HG02938 (cell line): ENCODE measurements at regions not wholly inside any gene's neighbourhood (a gene's known extent, or its start where the extent isn't known, plus 50 kb on each side); places are given as distances from the start of the nearest gene placed in this dataset.

Experiments
- ATAC-seq: cut with Tn5 transposase; IDR thresholded peaks from one replicate; pipeline ENCODE4 v1.9.1; 2021; ENCODE audit warnings: mild to moderate bottlenecking, moderate library complexity; ENCODE audit not compliant: unreplicated experiment

GRCh38 chr14:98545181-98545580, 726.8 kb downstream of the BCL11B start:
- ATAC-seq: no peak

DNA sequence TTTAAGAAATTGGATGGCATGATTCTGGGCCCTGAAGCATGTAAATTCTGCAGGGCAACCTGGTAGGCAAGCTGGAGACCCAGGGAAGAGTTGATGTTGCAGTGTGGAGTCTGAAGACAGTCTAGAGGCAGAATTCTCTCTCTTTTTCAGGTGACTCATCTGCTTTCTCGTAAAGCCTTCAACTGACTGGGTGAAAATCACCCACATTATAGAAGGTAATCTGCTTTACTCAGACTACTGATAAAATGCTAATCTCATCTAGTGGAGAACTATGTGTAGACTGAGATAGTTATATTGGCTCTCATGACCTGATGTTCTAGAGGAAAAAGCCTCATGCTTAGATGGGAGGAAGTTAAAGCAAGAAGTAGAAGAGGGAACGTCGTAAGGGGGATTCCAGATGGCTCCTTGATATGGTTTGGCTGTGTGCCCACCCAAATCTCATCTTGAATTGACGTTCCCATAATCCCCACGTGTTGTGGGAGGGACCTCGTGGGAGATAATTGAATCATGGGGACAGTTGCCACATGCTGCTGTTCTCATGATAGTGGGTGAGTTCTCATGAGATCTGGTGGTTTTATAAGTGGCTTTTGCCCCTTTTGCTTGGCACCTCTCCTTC, 723.8 kb downstream of the BCL11B start:
- ATAC-seq: no peak

DNA sequence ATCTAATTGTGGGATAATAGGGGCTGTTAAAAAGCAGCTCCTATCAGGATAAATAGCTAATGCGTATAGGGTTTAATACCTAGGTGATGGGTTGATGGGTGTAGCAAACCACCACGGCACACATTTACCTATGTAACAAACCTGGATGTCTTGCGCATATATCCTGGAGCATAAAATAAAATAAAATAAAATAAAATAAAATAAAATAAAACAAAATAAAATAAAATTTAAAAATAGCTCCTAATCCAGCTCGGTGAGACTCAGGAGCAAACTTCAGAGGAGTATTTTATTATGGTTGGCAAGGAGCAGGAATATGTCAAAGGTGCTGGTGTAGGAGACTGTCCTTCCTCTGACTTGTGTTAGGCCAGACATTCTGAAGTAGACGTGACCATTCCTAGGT, 721.0 kb downstream of the BCL11B start:
- ATAC-seq: no peak

GRCh38 chr14:98555440-98555839, 716.6 kb downstream of the BCL11B start:
- ATAC-seq: no peak

GRCh38 chr14:98564006-98564405, 708.0 kb downstream of the BCL11B start:
- ATAC-seq: no peak

DNA sequence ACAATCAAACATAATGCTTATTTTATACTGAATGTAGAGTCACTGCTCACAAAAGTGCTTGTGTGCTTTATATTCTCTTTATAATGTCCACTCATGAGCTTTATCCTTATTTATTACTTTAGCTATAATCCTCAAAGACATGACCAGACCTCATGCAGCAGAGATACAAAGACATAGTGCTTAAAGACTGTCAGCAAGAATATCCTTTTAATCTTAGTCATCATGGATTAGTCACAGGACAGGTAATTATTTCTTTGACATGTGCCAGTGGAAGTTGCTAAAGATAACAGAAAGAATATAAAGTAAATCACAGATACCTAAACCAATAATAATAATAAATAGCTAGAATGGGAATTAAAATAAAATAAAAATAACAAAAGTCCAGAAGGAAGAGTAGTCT, 707.5 kb downstream of the BCL11B start:
- ATAC-seq: no peak

DNA sequence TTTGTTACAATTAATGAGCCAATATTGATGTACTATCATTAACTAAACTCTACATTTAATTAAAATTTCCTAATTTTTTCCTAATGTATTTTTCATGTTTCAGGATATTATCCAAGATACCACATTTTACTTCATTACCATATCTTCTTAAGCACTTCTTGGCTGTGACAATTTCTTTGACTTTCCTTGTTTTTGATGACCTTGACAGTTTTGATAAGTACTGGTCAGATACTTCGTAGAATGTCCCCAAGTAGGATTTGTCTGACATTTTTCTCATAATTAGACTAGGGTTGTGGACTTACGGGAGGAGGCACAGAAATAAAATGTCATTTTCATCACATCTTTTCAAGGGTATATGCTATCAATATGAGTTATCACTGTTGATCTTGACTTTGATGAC, 700.9 kb downstream of the BCL11B start:
- no peak for ATAC-seq

- ATAC-seq: no peak
Observed at GRCh38 chr14:98573082-98573481, 698.9 kb downstream of the BCL11B start.

DNA sequence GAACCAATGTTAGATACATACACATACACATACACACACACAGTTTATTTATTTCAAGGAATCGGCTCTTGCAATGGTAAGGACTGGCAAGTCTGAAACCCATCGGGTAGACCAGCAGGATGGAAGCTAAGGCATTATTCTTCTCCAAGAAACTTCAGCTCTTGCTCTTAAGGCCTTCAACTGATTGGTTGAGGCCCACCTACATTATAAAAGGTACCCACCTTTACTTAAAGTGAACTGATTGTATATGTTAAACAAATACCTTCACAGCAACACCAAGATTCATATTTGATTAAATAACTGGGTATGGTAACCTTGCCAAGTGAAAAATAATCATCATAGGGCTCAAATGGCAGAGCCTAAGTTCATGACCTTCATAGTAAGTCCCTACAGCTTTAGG, 695.5 kb downstream of the BCL11B start:
- no peak for ATAC-seq

- no peak for ATAC-seq
Observed at GRCh38 chr14:98578204-98578603, 693.8 kb downstream of the BCL11B start.

GRCh38 chr14:98579140-98579539, 692.9 kb downstream of the BCL11B start:
- no peak for ATAC-seq

DNA sequence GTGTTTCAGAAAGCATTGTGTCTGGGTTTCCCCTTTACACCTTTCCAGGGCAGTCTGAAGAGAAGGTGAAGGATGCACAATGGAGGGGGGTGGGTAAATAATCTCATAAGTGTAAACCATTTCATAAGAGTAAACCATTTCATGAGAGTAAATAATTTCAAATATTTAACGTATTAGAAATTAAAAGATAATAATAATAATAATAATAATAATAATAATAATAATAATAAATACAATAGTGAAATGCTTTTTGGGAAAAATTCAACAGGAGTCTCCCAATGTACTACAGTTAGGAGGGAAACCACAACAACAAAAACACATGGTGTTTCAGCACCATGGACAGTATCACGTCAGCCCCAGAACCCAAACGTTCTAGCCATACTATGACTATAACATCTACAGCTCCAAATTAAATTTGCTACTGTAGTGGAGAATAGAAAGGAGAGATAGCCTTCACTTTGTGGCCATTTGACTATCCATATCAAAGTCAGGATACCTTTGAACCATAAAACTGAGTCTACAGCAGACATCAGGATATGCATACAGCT, 691.8 kb downstream of the BCL11B start:
- ATAC-seq: no peak

GRCh38 chr14:98582276-98582675, 689.7 kb downstream of the BCL11B start:
- ATAC-seq: no peak

DNA sequence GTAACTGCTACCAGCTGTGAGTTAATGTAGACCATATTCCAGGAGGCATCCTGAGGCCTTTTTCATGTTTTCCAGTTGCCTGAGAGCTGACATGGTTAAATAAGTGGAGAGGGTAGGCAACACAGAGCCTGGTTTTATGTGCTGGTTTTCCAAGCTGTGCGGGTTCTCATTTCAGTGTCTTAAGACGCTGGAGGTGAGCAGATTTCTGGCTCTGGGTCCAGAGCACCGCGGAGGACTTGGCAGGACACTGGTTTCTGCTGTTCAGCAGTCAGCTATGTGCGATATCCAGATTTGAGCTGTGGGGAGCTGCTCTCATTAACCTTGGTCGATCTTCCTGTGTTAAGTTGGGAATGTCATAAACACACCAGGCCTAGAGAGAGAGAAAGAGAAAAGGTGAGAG, 680.8 kb downstream of the BCL11B start:
- ATAC-seq: no peak

GRCh38 chr14:98592611-98593170, 679.3 kb downstream of the BCL11B start:
- ATAC-seq: no peak

GRCh38 chr14:98593361-98593761, 678.6 kb downstream of the BCL11B start:
- no peak for ATAC-seq

- ATAC-seq: no peak
Observed at GRCh38 chr14:98594156-98594555, 677.8 kb downstream of the BCL11B start.

DNA sequence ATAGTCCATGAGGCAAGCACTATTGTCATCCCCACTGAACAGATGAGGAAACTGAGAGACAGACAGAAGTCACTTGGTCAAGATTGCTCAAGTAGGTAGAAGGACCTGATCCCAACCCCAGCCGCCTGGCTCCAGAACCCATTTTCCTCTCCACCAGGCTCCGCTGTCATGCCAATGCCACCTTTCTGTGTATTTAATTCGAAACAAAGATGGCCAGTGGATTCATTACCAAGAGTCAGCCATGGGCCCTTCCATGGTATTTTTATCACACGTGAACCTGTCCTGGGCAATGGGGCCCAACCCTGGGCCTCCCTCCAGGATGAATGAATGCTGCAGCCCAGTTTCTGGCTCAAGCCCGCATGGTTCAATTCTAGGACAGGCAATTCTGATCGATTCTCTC, 673.4 kb downstream of the BCL11B start:
- ATAC-seq: no peak

- no peak for ATAC-seq
Observed at GRCh38 chr14:98599082-98599481, 672.9 kb downstream of the BCL11B start.

DNA sequence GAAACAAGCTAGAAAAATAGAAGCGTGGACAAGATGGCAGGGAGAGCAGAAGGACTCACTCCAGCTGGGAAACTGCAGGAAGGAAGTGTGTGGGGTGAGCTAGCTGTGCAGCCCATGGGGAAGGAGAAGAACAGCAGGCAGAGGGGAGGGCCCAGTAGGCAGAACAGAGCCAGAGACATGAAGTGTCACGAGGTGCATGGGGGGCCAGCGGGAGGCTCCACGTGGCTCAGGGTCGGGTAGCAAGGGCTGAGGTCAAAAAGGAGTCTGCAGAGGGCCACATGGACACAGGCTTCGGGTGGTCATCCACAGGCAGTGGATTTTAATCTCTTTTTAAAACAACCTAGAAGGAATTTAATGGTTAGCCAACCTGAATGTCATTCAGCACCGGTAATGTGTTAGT, 669.0 kb downstream of the BCL11B start:
- ATAC-seq: no peak

DNA sequence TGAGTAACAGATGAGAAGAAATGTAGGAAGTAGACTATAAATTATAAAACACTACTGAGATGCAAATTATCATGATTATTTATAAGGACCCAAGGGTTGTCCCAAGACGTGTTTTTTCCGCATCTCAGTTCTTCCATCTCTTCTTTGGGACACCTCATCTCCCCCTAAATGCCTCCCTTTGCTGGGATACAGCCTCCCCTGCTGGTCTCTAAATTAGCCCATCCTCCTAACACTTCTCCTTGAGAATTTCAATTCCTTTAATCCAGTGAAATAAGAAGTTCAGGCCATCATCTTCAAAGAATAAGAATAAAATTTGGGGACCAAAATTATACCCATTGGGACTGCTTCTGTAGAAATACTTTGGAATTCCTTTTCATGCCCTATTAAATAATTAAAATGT, 667.0 kb downstream of the BCL11B start:
- ATAC-seq: no peak

DNA sequence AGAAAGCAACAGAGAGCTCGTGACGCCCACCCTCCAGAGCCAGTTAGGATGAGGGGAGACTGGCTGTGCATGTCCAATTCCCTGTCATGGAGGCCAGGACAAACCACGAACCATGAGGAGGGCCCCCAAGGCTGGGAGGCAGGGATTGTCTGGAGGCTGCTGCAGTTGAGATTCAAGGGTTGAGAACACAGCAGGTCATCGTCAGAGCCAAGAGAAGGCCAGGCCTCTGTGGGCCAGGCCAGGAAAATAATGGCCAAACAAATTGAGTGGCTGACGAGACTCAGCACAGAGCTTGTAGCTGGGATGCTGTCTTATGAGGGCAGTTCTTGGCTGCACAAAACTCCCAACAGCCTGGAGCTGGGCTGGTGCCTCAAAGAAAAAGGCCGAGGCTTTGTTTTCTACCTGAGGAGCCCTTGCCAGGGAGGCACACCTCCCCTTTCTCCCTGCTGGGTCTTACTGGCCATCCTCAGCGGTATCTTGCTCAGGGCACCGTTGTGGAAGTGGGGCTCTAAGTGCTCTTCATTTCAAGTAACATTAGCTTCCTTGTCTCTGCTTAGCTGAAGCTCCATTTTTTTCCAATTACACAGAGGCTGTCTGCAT, 665.9 kb downstream of the BCL11B start:
- no peak for ATAC-seq
